ENCODE measurements at regions not wholly inside any gene's neighbourhood (a gene's known extent, or its start where the extent isn't known, plus 50 kb on each side); places are given as distances from the start of the nearest gene placed in this dataset.
"Not testable (repeated sequence)": the region's sequence is repeated elsewhere in the genome, so short reads cannot be mapped to it uniquely, and the experiment has no call there.

- DNase-seq (ENCODE audit: low read depth in 2 of 2) = not testable (repeated sequence)
These were observed 235.5 kb downstream of the NPIPA7 start for GRCh38 chr16:16614484-16614883.

DNA sequence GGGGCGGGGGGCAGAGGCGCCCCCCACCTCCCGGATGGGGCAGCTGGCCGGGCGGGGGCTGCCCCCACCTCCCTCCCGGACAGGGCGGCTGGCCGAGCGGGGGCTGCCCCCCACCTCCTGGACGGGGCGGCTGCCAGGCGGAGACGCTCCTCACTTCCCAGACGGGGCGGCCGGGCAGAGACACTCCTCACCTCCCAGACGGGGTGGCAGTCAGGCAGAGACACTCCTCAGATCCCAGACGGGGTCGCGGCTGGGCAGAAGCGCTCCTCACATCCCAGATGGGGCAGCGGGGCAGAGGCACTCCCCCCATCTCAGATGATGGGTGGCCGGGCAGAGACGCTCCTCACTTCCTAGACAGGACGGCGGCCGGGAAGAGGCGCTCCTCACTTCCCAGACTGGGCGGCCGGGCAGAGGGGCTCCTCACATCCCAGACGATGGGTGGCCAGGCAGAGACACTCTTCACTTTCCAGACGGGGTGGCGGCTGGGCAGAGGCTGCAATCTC, 240.1 kb downstream of the NPIPA7 start:
- not testable (repeated sequence) for DNase-seq (ENCODE audit: low read depth in 2 of 2)

GRCh38 chr16:16624367-16624766, 245.4 kb downstream of the NPIPA7 start:
- DNase-seq (ENCODE audit: low read depth in 2 of 2) = not testable (repeated sequence)

DNA sequence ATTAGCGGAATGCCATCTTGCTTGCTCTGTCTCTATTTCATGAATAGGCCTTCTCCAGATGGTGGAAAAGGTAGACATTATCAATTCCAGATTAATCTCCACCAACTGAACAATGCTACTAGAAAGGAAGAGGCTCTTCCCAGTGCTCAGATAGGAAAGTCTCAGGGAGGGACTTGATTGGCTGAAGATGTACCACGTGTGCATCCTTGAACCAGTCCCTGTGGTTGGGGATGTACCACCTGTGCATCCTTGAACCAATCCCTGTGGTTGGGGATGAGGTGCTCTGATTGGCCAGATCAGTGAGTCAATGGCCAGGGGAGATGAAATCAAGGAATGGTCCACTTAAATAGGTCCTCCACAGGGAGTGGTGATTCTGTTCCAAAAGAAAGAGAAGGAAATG, 246.2 kb downstream of the NPIPA7 start:
- not testable (repeated sequence) for DNase-seq (ENCODE audit: low read depth in 2 of 2)

DNA sequence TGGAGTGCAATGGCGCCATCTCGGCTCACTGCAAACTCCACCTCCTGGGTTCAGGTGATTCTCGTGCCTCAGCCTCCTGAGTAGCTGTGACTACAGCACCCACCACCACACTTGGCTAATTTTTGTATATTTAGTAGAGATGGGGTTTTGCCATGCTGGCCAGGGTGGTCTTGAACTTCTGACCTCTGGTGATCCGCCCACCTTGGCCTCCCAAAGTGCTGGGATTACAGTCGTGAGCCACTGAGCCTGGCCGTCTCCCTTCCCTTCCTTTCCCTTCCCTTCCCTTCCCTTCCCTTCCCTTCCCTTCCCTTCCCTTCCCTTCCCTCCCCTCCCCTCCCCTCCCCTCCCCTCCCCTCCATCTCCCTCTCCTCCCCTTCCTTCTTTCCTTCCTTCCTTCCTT, 248.9 kb downstream of the NPIPA7 start:
- DNase-seq (ENCODE audit: low read depth in 2 of 2) = not testable (repeated sequence)

DNA sequence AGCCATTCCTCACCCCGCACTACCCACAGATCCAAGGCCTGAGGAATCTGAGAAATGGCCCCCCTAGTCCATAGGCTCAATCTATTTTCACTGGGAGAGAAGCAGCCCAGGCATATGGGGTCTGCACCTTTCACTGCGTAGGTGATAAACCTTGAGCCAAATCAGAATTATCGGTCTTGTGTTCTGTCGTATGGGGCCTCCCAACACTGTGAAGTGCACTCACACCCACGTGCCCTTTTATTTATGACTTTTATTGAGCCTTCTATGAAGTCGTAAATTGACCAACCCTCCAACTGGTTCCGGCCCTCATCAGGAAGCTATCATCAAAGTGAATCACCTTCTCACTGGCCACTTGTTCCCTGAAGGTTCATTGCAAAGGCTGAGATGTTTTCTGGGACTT, 259.3 kb downstream of the NPIPA7 start:
- DNase-seq (ENCODE audit: low read depth in 2 of 2) = not testable (repeated sequence)

- DNase-seq (ENCODE audit: low read depth in 2 of 2) = not testable (repeated sequence)
These were observed 259.8 kb downstream of the NPIPA7 start for GRCh38 chr16:16638714-16639113.

GRCh38 chr16:16643828-16644227, 264.9 kb downstream of the NPIPA7 start:
- not testable (repeated sequence) for DNase-seq (ENCODE audit: low read depth in 2 of 2)

DNA sequence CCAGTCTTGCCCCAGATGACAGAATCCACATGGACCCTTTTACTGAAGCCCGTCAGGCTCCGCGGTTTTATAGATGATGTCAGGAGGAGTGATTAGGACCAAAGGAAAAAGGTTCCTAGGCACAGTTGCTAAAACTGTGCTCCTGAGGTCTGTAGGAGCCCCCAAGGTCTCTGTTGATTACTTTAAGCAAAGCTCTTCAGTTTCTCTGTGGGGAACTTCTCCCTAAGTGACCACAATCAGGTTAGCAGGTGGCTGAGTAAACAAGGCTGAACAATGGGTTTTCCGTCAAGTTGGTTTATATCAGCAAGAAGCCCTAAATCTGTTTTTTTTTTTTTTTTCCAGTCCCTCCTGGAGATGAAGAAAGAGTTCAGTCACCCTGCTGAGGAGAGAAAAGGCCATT, 269.1 kb downstream of the NPIPA7 start:
- not testable (repeated sequence) for DNase-seq (ENCODE audit: low read depth in 2 of 2)

DNA sequence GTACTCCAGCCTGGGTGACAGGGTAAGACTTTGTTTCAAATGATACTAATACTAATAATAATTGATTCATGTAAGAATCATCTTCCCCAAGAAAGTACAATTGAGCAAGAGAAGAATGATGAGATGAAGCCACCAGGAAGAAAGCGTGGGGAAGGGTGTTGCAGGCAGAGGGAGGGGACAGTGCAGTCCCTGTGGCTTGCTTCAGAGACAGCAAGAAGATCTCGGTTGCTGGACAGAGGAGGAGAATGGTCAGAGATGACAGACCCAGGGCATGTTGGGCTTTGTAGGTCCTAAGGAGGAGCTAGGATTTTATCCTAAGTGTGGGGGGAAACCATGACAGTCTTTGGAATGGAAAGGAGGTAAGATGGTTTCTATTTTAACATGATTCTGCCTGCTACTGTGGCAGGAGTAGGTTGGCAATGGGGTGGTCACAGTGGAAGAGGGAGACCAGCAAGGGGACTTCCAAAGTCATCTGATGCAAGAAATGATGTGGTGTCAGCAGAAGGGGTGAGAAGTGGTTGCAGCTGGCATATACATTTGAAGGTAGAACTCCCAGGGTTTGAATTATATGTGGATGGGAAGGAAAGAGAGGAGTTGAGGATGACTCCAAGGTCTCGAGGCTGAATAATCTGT, 293.4 kb downstream of the NPIPA7 start:
- DNase-seq (ENCODE audit: low read depth in 2 of 2) = not testable (repeated sequence)

GRCh38 chr16:16674820-16675219, 295.9 kb downstream of the NPIPA7 start:
- not testable (repeated sequence) for DNase-seq (ENCODE audit: low read depth in 2 of 2)

DNA sequence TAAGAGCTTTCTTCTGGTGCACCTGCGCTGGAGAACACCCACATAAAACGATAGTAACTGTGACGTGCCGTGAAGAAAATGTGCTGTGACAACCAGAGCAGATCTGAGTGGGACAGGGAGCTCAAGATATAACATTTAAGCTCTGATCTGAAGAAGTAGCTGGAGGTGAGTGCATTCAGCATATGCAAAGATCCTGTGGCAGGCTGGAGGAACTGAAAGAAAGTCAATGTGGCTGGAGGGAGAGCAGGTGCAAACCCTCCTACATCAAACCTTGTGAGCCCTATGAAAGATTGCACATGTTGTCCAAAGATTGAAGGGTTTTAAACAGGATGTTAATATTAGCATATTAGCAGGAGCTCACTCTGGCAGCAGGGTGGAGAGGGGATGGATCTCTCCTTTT, 342.9 kb downstream of the NPIPA7 start:
- DNase-seq (ENCODE audit: low read depth in 2 of 2) = not testable (repeated sequence)

DNA sequence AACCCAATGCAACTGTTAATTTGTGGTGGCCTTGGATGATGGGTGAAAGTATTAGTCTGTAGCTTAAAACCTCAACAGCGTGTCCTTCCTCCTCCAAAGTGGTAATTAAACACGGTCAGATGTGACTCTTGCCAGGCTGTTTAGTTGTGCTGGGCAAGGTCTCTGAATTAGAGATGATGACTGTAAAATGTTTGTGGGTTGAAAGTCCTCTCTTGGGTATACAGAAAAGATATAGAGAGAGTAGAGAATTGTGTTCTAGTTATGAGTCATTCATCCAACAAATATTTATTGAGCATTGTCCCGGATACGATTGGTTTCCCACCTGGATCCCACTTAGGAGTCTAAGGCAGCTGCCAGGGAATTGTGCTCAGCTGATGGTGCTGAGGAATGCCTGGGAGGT, 343.7 kb downstream of the NPIPA7 start:
- not testable (repeated sequence) for DNase-seq (ENCODE audit: low read depth in 2 of 2)

DNA sequence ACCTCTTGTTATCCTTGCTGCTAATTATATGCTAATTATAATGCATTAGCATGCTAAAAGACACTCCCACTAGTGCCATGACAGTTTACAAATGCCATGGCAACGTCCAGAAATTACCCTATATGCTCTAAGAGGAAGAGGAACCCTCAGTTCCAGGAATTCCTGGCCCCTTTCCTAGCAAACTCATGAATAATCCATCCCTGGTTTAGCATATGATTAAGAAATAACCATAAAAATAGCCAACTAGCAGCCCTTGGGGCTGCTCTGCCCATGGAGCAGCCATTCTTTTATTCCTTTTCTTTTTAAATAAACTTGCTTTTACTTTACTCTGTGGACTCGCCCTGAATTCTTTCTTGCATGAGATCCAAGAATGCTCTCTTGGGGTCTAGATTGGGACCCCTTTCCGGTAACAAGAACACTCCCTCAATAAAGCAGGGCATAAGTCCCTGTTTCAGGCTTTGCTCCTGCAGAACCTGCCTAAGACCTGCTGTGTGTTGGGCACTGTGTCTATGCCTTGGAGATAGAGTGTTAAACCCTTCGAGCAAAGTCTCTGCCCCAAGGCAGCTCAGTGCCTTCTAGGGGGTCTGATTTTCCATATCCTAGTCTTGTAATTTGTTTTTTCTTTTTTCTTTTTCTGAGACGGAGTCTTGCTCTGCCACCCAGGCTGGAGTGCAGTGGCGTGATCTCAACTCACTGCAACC, 345.0 kb downstream of the NPIPA7 start:
- not testable (repeated sequence) for DNase-seq (ENCODE audit: low read depth in 2 of 2)

DNA sequence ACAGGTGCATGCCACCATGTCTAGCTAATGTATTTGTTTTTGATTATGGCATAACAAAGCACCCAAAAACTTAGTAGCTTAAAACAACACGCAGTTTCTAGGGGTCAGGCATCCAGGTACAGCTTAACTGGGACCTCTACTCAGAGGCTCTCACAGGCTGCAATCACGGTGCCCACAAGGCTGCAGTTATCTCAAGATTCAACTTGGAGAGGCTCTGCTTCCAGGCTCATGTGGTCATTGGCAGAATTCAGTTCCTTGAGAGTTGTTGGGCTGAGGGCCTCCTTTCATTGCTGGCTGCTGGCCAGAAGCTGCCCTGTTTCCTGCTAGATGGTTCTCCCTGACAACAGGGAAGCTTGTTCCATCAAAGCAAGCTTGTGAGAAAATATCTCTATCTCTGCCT, 348.1 kb downstream of the NPIPA7 start:
- not testable (repeated sequence) for DNase-seq (ENCODE audit: low read depth in 2 of 2)

DNA sequence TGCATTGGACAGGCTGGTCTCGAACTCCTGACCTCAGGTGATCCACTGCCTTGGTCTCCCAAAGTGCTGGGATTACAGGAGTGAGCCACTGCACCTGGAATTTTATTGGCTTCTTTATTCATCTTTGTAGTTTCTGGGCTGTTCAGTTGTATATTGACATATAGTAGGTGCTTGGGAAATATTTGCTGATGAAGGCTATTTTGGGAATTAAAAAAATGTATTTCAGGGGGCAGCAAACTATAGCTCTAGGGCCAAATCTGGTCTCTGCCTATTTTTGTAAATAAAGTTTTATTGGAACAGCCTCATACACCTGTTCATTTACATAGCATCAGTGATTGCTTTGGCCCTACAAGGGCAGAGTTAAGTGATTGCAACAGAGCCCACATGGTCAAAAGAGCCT, 363.6 kb downstream of the NPIPA7 start:
- not testable (repeated sequence) for DNase-seq (ENCODE audit: low read depth in 2 of 2)

GRCh38 chr16:16754992-16755667, 376.2 kb downstream of the NPIPA7 start:
- not testable (repeated sequence) for DNase-seq (ENCODE audit: low read depth in 2 of 2)

GRCh38 chr16:16763449-16763848, 384.5 kb downstream of the NPIPA7 start:
- DNase-seq (ENCODE audit: low read depth in 2 of 2) = no peak

GRCh38 chr16:16770717-16771116, 391.8 kb downstream of the NPIPA7 start:
- not testable (repeated sequence) for DNase-seq (ENCODE audit: low read depth in 2 of 2)

DNA sequence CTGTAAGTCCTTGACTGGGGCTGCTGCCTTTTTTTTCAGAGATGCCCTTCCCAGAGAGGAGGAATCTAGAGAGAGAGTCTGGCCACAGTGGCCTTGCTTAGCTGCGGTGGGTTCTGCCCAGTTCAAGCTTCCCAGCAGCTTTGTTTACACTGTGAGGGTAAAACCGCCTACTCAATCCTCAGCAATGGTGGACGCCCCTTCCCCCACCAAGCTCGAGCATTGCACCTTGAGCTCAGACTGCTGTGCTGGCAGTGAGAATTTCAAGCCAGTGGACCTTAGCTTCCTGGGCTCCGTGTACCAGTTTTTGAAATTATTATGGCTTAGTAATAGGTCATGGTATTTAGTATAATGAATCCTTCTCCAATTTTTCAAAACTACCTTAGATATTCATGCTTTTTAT, 395.4 kb downstream of the NPIPA7 start:
- DNase-seq (ENCODE audit: low read depth in 2 of 2) = no peak

GRCh38 chr16:16778332-16778731, 399.4 kb downstream of the NPIPA7 start:
- DNase-seq (ENCODE audit: low read depth in 2 of 2) = no peak

DNA sequence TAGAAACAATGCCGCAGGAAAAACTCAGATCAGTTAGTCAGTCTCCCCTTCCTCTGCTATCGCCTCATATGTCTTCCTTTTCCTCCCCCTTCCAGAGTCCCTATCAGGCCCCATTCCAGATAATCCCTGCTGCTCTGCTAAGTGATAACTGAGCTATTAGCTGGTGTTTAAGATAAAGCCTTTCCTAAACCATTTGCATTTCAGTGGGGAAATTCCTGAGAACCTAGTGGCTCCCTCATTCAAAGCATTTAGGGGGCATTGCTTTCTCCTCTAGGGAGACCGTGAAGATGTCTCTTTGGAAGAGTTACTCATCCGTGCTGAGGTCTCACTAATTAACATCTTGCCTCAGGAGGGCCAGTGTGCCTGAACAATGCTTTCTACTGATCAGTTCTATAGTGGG, 401.6 kb downstream of the NPIPA7 start:
- DNase-seq (ENCODE audit: low read depth in 2 of 2) = no peak
